ENCODE measurements at regions not wholly inside any gene's neighbourhood (a gene's known extent, or its start where the extent isn't known, plus 50 kb on each side); places are given as distances from the start of the nearest gene placed in this dataset.

DNA sequence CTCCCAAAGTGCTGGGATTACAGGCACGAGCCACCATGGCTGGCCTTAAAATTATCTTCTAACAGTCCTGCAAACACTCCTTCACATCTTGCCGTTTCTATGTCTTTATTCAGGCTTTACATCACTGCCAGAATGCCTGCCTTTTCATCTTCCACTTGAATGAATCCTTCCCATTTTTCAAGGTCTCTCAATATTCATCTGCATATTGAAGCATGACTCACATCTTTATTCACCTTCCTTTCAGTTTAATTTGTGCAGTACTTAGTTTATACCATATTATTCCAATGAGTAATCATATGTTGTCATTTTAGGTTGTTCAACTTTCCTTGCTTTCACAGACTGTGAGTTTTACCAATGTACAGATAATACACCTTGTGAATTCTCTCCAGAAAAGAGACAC lies 510.1 kb upstream of the PIK3C3 start:
- ChIA-PET CTCF (no interaction called here), POLR2A (no interaction called here)
- no peak for FAIRE-seq
- H3K9ac ChIP-seq (replicated peaks; ENCODE audit: extremely low read depth, insufficient read depth, low read length): no peak overlapping the region
- H3K4me3 ChIP-seq (replicated peaks in 1 of 3; ENCODE audit: insufficient read depth in 1 of 3, low read depth in 1 of 3, low read length in 3 of 3): no peak overlapping the region
- no peaks in the 10 kb centered on the region for H3K9me3 ChIP-seq (replicated peaks; ENCODE audit: control insufficient read depth, insufficient read depth, low read length)
- no peak overlapping the region for H3K4me2 ChIP-seq (ENCODE audit: insufficient read depth, low read length)
- no peak for TF ChIP-seq POLR2A (IDR thresholded peaks at IDR 0.05; ENCODE audit: low read depth, low read length)
- TF ChIP-seq FOS (IDR thresholded peaks at IDR 0.05; ENCODE audit: borderline replicate concordance, insufficient read depth, low read length): peak; percentile 27
- H3K79me2 ChIP-seq (ENCODE audit: control insufficient read depth, insufficient read depth, low read length): no peaks in the 10 kb centered on the region
- H3K4me1 ChIP-seq (ENCODE audit: control insufficient read depth, extremely low read depth, insufficient read depth, low read length): peaks cover 2% of the 10 kb centered on the region
- H2AFZ ChIP-seq (ENCODE audit: low read depth, low read length): no peak overlapping the region
- intact Hi-C loops (cut with micrococcal nuclease) (no loop called here), dilution Hi-C loops (cut with MboI; ENCODE audit: extremely low pct_ligation_motif_present, low sequenced_read_pairs) (no loop called here)
- no peak overlapping the region for H3K27ac ChIP-seq (ENCODE audit: insufficient read depth, low read depth, low read length)
- DNase-seq (ENCODE audit: low read depth, low spot score): no peak
- no peaks in the 10 kb centered on the region for H4K20me1 ChIP-seq (replicated peaks; ENCODE audit: control insufficient read depth, extremely low read depth, insufficient read depth, low read length)
- no peaks in the 10 kb centered on the region for H3K27me3 ChIP-seq (ENCODE audit: control insufficient read depth in 2 of 2, insufficient read depth in 2 of 2, low read length in 2 of 2)
- H3K9me1 ChIP-seq (replicated peaks; ENCODE audit: control insufficient read depth, extremely low read depth, insufficient read depth, low read length): no peaks in the 10 kb centered on the region
- H3K36me3 ChIP-seq (ENCODE audit: control insufficient read depth in 2 of 2, extremely low read depth in 1 of 2, insufficient read depth in 2 of 2, low read length in 2 of 2): no peaks in the 10 kb centered on the region
- BruUV-seq (replicated peaks): no TSS peak

GRCh38 chr18:41436772-41437171 lies 518.3 kb upstream of the PIK3C3 start:
- H3K4me2 ChIP-seq (ENCODE audit: insufficient read depth, low read length): no peak overlapping the region
- no peaks in the 10 kb centered on the region for H3K27me3 ChIP-seq (ENCODE audit: control insufficient read depth in 2 of 2, insufficient read depth in 2 of 2, low read length in 2 of 2)
- FAIRE-seq (no peak), DNase-seq (ENCODE audit: low read depth, low spot score) (no peak)
- dilution Hi-C loops (cut with MboI; ENCODE audit: extremely low pct_ligation_motif_present, low sequenced_read_pairs): no loop called here
- H3K4me3 ChIP-seq (replicated peaks in 1 of 3; ENCODE audit: insufficient read depth in 1 of 3, low read depth in 1 of 3, low read length in 3 of 3): no peak overlapping the region
- no peaks in the 10 kb centered on the region for H3K36me3 ChIP-seq (ENCODE audit: control insufficient read depth in 2 of 2, extremely low read depth in 1 of 2, insufficient read depth in 2 of 2, low read length in 2 of 2)
- no peak overlapping the region for H3K27ac ChIP-seq (ENCODE audit: insufficient read depth, low read depth, low read length)
- H3K9me3 ChIP-seq (replicated peaks; ENCODE audit: control insufficient read depth, insufficient read depth, low read length): no peaks in the 10 kb centered on the region
- no peaks in the 10 kb centered on the region for H3K79me2 ChIP-seq (ENCODE audit: control insufficient read depth, insufficient read depth, low read length)
- CTCF ChIA-PET: no interaction called here
- no peaks in the 10 kb centered on the region for H3K4me1 ChIP-seq (ENCODE audit: control insufficient read depth, extremely low read depth, insufficient read depth, low read length)
- no peak overlapping the region for H2AFZ ChIP-seq (ENCODE audit: low read depth, low read length)
- intact Hi-C loops (cut with micrococcal nuclease): no loop called here
- no peaks in the 10 kb centered on the region for H3K9me1 ChIP-seq (replicated peaks; ENCODE audit: control insufficient read depth, extremely low read depth, insufficient read depth, low read length)
- no peak for TF ChIP-seq EZH2 (IDR thresholded peaks at IDR 0.05; ENCODE audit: borderline replicate concordance, low read depth, low read length, severe bottlenecking)
- TF ChIP-seq MAX (IDR thresholded peaks at IDR 0.05; ENCODE audit: insufficient read depth, insufficient read length): no peak
- TF ChIP-seq POLR2AphosphoS5 (IDR thresholded peaks at IDR 0.05; ENCODE audit: insufficient read depth, low read depth, low read length): no peak
- TF ChIP-seq GATA2 (IDR thresholded peaks at IDR 0.05; ENCODE audit: insufficient read depth, insufficient read length, low read depth, low read length): no peak
- TF ChIP-seq POLR2A (IDR thresholded peaks at IDR 0.05; ENCODE audit: low read depth, low read length): no peak
- TF ChIP-seq MYC (IDR thresholded peaks at IDR 0.05; ENCODE audit: low read depth, low read length): no peak
- TF ChIP-seq FOS (IDR thresholded peaks at IDR 0.05; ENCODE audit: borderline replicate concordance, insufficient read depth, low read length): no peak
- TF ChIP-seq JUN (IDR thresholded peaks at IDR 0.05; ENCODE audit: borderline replicate concordance, insufficient read depth, insufficient read length, low read depth): no peak
- TF ChIP-seq CTCF (IDR thresholded peaks at IDR 0.05; ENCODE audit: extremely low read depth in 1 of 2, insufficient read depth in 1 of 2, low read depth in 1 of 2, low read length in 2 of 2): no peak
- POLR2A ChIA-PET: no interaction called here
- H4K20me1 ChIP-seq (replicated peaks; ENCODE audit: control insufficient read depth, extremely low read depth, insufficient read depth, low read length): no peaks in the 10 kb centered on the region
- no TSS peak for BruUV-seq (replicated peaks)
- no peak overlapping the region for H3K9ac ChIP-seq (replicated peaks; ENCODE audit: extremely low read depth, insufficient read depth, low read length)

All from endothelial cell of umbilical vein (primary cell).